ENCODE measurements at regions not wholly inside any gene's neighbourhood (a gene's known extent, or its start where the extent isn't known, plus 50 kb on each side); places are given as distances from the start of the nearest gene placed in this dataset.

DNA sequence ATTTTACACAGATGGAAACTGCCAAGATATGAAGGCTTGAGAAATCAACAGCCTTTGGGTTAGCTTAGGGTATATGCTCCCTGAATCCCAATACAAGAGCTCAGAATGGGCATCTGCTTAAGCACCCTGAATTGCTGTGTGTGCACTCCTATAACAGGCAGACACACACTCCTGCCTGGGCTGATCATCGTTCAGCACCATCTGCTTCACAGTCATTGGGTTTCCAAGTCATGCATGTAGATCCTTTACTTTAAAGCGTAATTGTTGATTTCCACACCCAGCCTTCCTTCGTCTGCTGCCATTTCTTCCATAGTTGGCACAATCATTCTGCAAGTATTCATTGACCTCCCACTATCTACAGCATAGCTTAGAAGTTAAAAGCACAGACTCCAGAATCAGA lies 263.5 kb downstream of the CBLN4 start:
- no peaks in the 10 kb centered on the region for H3K36me3 ChIP-seq (ENCODE audit: insufficient read depth, low read length)
- no peaks in the 10 kb centered on the region for H4K20me1 ChIP-seq (ENCODE audit: insufficient read depth, low read length, poor library complexity, severe bottlenecking)
- H3K4me3 ChIP-seq (ENCODE audit: low read length, poor library complexity, severe bottlenecking) = no peak overlapping the region
- H3K4me1 ChIP-seq (ENCODE audit: insufficient read depth, low read length, poor library complexity, severe bottlenecking) = no peaks in the 10 kb centered on the region
- H3F3A ChIP-seq (ENCODE audit: low read depth) = no peaks in the 10 kb centered on the region
- H3K79me2 ChIP-seq (ENCODE audit: insufficient read depth, low read length) = no peaks in the 10 kb centered on the region
- no peaks in the 10 kb centered on the region; the same call in 1 of the 2 replicates for H3K9me3 ChIP-seq (ENCODE audit: insufficient read depth, low read depth, low read length)
- H3K9me2 ChIP-seq (replicated peaks; ENCODE audit: low read depth, low read length) = no peaks in the 10 kb centered on the region
- no peak overlapping the region for H3K9ac ChIP-seq (ENCODE audit: low read depth, low read length, poor library complexity, severe bottlenecking)
- no peak overlapping the region for H2AFZ ChIP-seq (ENCODE audit: low read length)
- no peaks in the 10 kb centered on the region for H3K27me3 ChIP-seq (ENCODE audit: insufficient read depth, low read length, poor library complexity, severe bottlenecking)
- TF ChIP-seq, protein P1, sequence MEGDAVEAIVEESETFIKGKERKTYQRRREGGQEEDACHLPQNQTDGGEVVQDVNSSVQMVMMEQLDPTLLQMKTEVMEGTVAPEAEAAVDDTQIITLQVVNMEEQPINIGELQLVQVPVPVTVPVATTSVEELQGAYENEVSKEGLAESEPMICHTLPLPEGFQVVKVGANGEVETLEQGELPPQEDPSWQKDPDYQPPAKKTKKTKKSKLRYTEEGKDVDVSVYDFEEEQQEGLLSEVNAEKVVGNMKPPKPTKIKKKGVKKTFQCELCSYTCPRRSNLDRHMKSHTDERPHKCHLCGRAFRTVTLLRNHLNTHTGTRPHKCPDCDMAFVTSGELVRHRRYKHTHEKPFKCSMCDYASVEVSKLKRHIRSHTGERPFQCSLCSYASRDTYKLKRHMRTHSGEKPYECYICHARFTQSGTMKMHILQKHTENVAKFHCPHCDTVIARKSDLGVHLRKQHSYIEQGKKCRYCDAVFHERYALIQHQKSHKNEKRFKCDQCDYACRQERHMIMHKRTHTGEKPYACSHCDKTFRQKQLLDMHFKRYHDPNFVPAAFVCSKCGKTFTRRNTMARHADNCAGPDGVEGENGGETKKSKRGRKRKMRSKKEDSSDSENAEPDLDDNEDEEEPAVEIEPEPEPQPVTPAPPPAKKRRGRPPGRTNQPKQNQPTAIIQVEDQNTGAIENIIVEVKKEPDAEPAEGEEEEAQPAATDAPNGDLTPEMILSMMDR (conservative IDR thresholded peaks at IDR 0.05; ENCODE audit: low read length) = no peak
- no peak for TF ChIP-seq EZH2phosphoT487 (IDR thresholded peaks at IDR 0.05; ENCODE audit: borderline replicate concordance)
- H3K4me2 ChIP-seq (ENCODE audit: low read depth, low read length, poor library complexity, severe bottlenecking) = no peak overlapping the region

DNA sequence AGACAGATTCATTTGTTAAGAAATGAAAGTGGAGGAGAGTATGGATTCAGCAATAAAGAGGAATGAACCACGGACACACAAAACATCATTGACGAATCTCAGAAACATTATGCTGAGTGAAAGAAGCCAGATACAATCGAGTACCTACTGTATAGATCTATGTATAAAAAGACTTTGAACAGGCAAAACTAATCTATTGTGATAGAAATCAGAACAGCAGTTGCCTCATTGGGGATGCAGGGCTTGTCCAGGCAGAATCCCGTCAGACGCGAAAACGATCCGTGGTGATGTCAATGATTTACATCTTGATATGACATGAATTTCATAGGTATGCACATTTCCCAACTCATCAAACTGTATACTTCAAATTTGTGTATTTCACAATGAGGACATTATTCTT lies 265.2 kb downstream of the CBLN4 start:
- Histone ChIP-seq H3K9me3 (ENCODE audit: insufficient read depth, low read depth, low read length) (no peaks in the 10 kb centered on the region; the same call in 1 of the 2 replicates), H4K20me1 (ENCODE audit: insufficient read depth, low read length, poor library complexity, severe bottlenecking) (no peaks in the 10 kb centered on the region), H3K36me3 (ENCODE audit: insufficient read depth, low read length) (no peaks in the 10 kb centered on the region)

DNA sequence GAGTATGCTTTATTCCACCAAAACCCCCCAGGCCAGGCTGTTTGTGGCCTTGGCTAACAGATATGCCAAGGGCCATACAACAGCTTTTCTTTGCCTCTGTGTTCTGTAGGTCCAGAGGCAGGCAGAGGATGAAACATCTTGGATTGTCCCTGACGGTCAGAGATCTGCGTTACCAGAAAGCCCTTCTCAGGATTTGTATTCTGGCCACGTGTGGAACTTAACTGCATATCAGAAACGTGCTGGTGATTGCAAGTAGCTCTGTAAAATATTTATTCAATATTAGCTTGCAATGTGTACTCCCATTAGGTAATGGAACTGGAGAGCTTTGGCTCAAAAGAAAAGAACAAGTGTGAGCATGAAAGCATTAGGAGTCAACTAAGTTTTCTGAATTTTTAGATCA lies 275.0 kb downstream of the CBLN4 start:
- Histone ChIP-seq H3F3A (ENCODE audit: low read depth) (no peaks in the 10 kb centered on the region), H3K4me1 (ENCODE audit: insufficient read depth, low read length, poor library complexity, severe bottlenecking) (no peaks in the 10 kb centered on the region), H3K9ac (ENCODE audit: low read depth, low read length, poor library complexity, severe bottlenecking) (no peak overlapping the region), H3K4me3 (ENCODE audit: low read length, poor library complexity, severe bottlenecking) (no peak overlapping the region), H4K20me1 (ENCODE audit: insufficient read depth, low read length, poor library complexity, severe bottlenecking) (no peaks in the 10 kb centered on the region), H3K79me2 (ENCODE audit: insufficient read depth, low read length) (no peaks in the 10 kb centered on the region), H3K9me2 (replicated peaks; ENCODE audit: low read depth, low read length) (no peaks in the 10 kb centered on the region), H3K36me3 (ENCODE audit: insufficient read depth, low read length) (no peaks in the 10 kb centered on the region), H2AFZ (ENCODE audit: low read length) (no peak overlapping the region), H3K9me3 (ENCODE audit: insufficient read depth, low read depth, low read length) (no peaks in the 10 kb centered on the region), H3K27me3 (ENCODE audit: insufficient read depth, low read length, poor library complexity, severe bottlenecking) (no peaks in the 10 kb centered on the region), H3K4me2 (ENCODE audit: low read depth, low read length, poor library complexity, severe bottlenecking) (no peak overlapping the region)
- TF ChIP-seq EZH2phosphoT487 (IDR thresholded peaks at IDR 0.05; ENCODE audit: borderline replicate concordance) = no peak
- TF ChIP-seq, protein P1 (conservative IDR thresholded peaks at IDR 0.05; ENCODE audit: low read length) = no peak

More for the DNA sequence above, 265.2 kb downstream of the CBLN4 start:
- Histone ChIP-seq H3K4me1 (ENCODE audit: insufficient read depth, low read length, poor library complexity, severe bottlenecking) (no peaks in the 10 kb centered on the region), H3F3A (ENCODE audit: low read depth) (no peaks in the 10 kb centered on the region), H3K9me2 (replicated peaks; ENCODE audit: low read depth, low read length) (no peaks in the 10 kb centered on the region), H3K9ac (ENCODE audit: low read depth, low read length, poor library complexity, severe bottlenecking) (no peak overlapping the region), H2AFZ (ENCODE audit: low read length) (no peak overlapping the region), H3K27me3 (ENCODE audit: insufficient read depth, low read length, poor library complexity, severe bottlenecking) (no peaks in the 10 kb centered on the region), H3K4me2 (ENCODE audit: low read depth, low read length, poor library complexity, severe bottlenecking) (no peak overlapping the region), H3K4me3 (ENCODE audit: low read length, poor library complexity, severe bottlenecking) (no peak overlapping the region), H3K79me2 (ENCODE audit: insufficient read depth, low read length) (no peaks in the 10 kb centered on the region)
- TF ChIP-seq, protein P1 (conservative IDR thresholded peaks at IDR 0.05; ENCODE audit: low read length) = no peak
- TF ChIP-seq EZH2phosphoT487 (IDR thresholded peaks at IDR 0.05; ENCODE audit: borderline replicate concordance) = no peak
